ENCODE measurements at regions not wholly inside any gene's neighbourhood (a gene's known extent, or its start where the extent isn't known, plus 50 kb on each side); places are given as distances from the start of the nearest gene placed in this dataset.
A peak's percentile ranks its signal among the peaks of the same experiment; 100 is the strongest.

- ATAC-seq = peak; percentile 48; the same call in 1 of the 3 replicates
- no peak for TF ChIP-seq CSDC2 (CRISPR knock-in tag; IDR thresholded peaks at IDR 0.05)
- peak; percentile 22; the same call in 1 of the 2 replicates for TF ChIP-seq ISL1 (CRISPR knock-in tag; IDR thresholded peaks at IDR 0.05)
Measured at GRCh38 chr5:103621548-103621930, 59.0 kb upstream of the NUDT12 start.

- TF ChIP-seq ZNF70 (CRISPR knock-in tag; IDR thresholded peaks at IDR 0.05) = no peak
- no peak for TF ChIP-seq GLIS3 (CRISPR knock-in tag; IDR thresholded peaks at IDR 0.05)
- no peak for TF ChIP-seq ARNTL (CRISPR knock-in tag; IDR thresholded peaks at IDR 0.05; ENCODE audit: borderline replicate concordance, low read depth)
- TF ChIP-seq TSHZ2 (CRISPR knock-in tag; IDR thresholded peaks at IDR 0.05) = no peak
- TF ChIP-seq CREB5 (CRISPR knock-in tag; IDR thresholded peaks at IDR 0.05; ENCODE audit: low read depth) = no peak
- TF ChIP-seq ZNF8 (CRISPR knock-in tag; IDR thresholded peaks at IDR 0.05) = no peak
- TF ChIP-seq ZFP30 (CRISPR knock-in tag; IDR thresholded peaks at IDR 0.05) = no peak
- no peak for TF ChIP-seq ZNF565 (CRISPR knock-in tag; conservative IDR thresholded peaks at IDR 0.05; ENCODE audit: low read depth)
- no peak for TF ChIP-seq RARB (CRISPR knock-in tag; IDR thresholded peaks at IDR 0.05)
- no peak; the same call in 2 of the 3 replicates for ATAC-seq
Measured at GRCh38 chr5:103620851-103621547, 58.4 kb upstream of the NUDT12 start.

- no peak for ATAC-seq
- TF ChIP-seq ESRRG (CRISPR knock-in tag; IDR thresholded peaks at IDR 0.05) (no peak), ARNTL (CRISPR knock-in tag; IDR thresholded peaks at IDR 0.05; ENCODE audit: borderline replicate concordance, low read depth) (no peak), PATZ1 (CRISPR knock-in tag; IDR thresholded peaks at IDR 0.05; ENCODE audit: borderline replicate concordance) (no peak), TOX (CRISPR knock-in tag; IDR thresholded peaks at IDR 0.05; ENCODE audit: borderline replicate concordance) (no peak), CREB5 (CRISPR knock-in tag; IDR thresholded peaks at IDR 0.05; ENCODE audit: low read depth) (no peak), ZFP30 (CRISPR knock-in tag; IDR thresholded peaks at IDR 0.05) (no peak), GLIS3 (CRISPR knock-in tag; IDR thresholded peaks at IDR 0.05) (no peak), TCF4 (CRISPR knock-in tag; IDR thresholded peaks at IDR 0.05; ENCODE audit: borderline replicate concordance) (no peak), RARB (CRISPR knock-in tag; IDR thresholded peaks at IDR 0.05) (no peak), CSRNP3 (CRISPR knock-in tag; IDR thresholded peaks at IDR 0.05) (no peak), ISL1 (CRISPR knock-in tag; IDR thresholded peaks at IDR 0.05) (no peak)
Measured at GRCh38 chr5:103617913-103618312, 55.3 kb upstream of the NUDT12 start.

- TF ChIP-seq ZNF565 (CRISPR knock-in tag; conservative IDR thresholded peaks at IDR 0.05; ENCODE audit: low read depth) = no peak
- TF ChIP-seq ARNTL (CRISPR knock-in tag; IDR thresholded peaks at IDR 0.05; ENCODE audit: borderline replicate concordance, low read depth) = no peak
- no peak for TF ChIP-seq ZC3H10 (CRISPR knock-in tag; IDR thresholded peaks at IDR 0.05)
- no peak for TF ChIP-seq TSHZ2 (CRISPR knock-in tag; IDR thresholded peaks at IDR 0.05)
- TF ChIP-seq ESRRG (CRISPR knock-in tag; IDR thresholded peaks at IDR 0.05) = no peak
- no peak for ATAC-seq
Measured at GRCh38 chr5:103617090-103617489, 54.5 kb upstream of the NUDT12 start.
